ENCODE measurements at regions not wholly inside any gene's neighbourhood (a gene's known extent, or its start where the extent isn't known, plus 50 kb on each side); places are given as distances from the start of the nearest gene placed in this dataset.

DNA sequence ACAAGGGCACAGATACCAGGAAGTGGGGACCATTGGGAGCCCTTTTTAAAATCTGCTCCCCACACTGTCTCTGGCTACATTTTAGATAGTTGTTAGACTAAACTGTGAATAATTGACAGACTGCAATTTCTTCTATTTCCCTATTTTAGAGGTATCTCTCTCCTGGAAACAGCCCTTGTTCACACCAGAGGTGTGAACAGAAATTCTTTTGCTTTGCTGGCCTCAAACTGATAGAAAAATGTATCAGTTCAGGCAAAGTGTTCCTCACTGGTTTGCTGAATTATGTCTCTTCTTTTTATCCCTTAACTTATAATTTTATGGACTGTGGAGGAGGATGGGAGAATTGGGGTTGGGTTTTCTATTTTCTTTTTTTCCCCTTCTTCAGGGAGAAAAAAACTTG is 513.2 kb upstream of the SULF2 start:
- TF ChIP-seq EGR1 (IDR thresholded peaks at IDR 0.05) (no peak), EP300 (IDR thresholded peaks at IDR 0.05; ENCODE audit: borderline replicate concordance) (no peak), TAF1 (IDR thresholded peaks at IDR 0.05; ENCODE audit: low read depth) (no peak), REST (IDR thresholded peaks at IDR 0.05; ENCODE audit: low read depth) (no peak), CREB1 (IDR thresholded peaks at IDR 0.05; ENCODE audit: low read depth) (no peak), MAX (IDR thresholded peaks at IDR 0.05) (no peak), FOXM1 (IDR thresholded peaks at IDR 0.05; ENCODE audit: borderline replicate concordance, low read depth) (no peak), YY1 (IDR thresholded peaks at IDR 0.05; ENCODE audit: low read depth) (no peak), RAD21 (IDR thresholded peaks at IDR 0.05; ENCODE audit: low read depth) (no peak), CEBPB (IDR thresholded peaks at IDR 0.05) (no peak), NFIC (IDR thresholded peaks at IDR 0.05) (no peak), TEAD4 (IDR thresholded peaks at IDR 0.05) (no peak)

Measured in Ishikawa (cell line).